ENCODE measurements at regions not wholly inside any gene's neighbourhood (a gene's known extent, or its start where the extent isn't known, plus 50 kb on each side); places are given as distances from the start of the nearest gene placed in this dataset.

- TF ChIP-seq CTCF (IDR thresholded peaks at IDR 0.05; ENCODE audit: insufficient read depth, low read length), result no peak
- peak overlapping the region; percentile 98 for H3K4me3 ChIP-seq (ENCODE audit: low read depth, low read length)
- DNase-seq (ENCODE audit: low read depth), result peak; percentile 85
These were observed 73.5 kb upstream of the PPARA start for GRCh38 chr22:46076651-46077339.

- TF ChIP-seq CTCF (IDR thresholded peaks at IDR 0.05; ENCODE audit: insufficient read depth, low read length), result no peak
- H3K4me3 ChIP-seq (ENCODE audit: low read depth, low read length), result peak overlapping the region; percentile 98
- DNase-seq (ENCODE audit: low read depth), result peak; percentile 56
These were observed 72.6 kb upstream of the PPARA start for GRCh38 chr22:46077669-46078099.

GRCh38 chr22:46078241-46079092 is 71.9 kb upstream of the PPARA start:
- H3K4me3 ChIP-seq (ENCODE audit: low read depth, low read length), result peak overlapping the region; percentile 98
- TF ChIP-seq CTCF (IDR thresholded peaks at IDR 0.05; ENCODE audit: insufficient read depth, low read length), result no peak
- DNase-seq (ENCODE audit: low read depth), result peak; percentile 90

- no peak for TF ChIP-seq CTCF (IDR thresholded peaks at IDR 0.05; ENCODE audit: insufficient read depth, low read length)
- H3K4me3 ChIP-seq (ENCODE audit: low read depth, low read length), result peak overlapping the region; percentile 98
- no peak for DNase-seq (ENCODE audit: low read depth)
These were observed 71.0 kb upstream of the PPARA start for GRCh38 chr22:46079093-46079860.

GRCh38 chr22:46079861-46080821 is 70.2 kb upstream of the PPARA start:
- no peak for TF ChIP-seq CTCF (IDR thresholded peaks at IDR 0.05; ENCODE audit: insufficient read depth, low read length)
- peak; percentile 90 for DNase-seq (ENCODE audit: low read depth)
- H3K4me3 ChIP-seq (ENCODE audit: low read depth, low read length), result peak overlapping the region; percentile 98
